Endothelial cell of umbilical vein (primary cell): ENCODE measurements at regions not wholly inside any gene's neighbourhood (a gene's known extent, or its start where the extent isn't known, plus 50 kb on each side); places are given as distances from the start of the nearest gene placed in this dataset.

Experiments used
- BruUV-seq: library from RNA; stranded (reverse); fragments of 400-500 nt; replicated peaks from 2 replicates; lab custom pipeline; 2021; lab: Mats Ljungman, UMichigan
- CTCF ChIA-PET: fragments of 300-600, 350-600 bp; sonication (Branson Sonifier 250); formaldehyde crosslinking; loops from one replicate; lab custom pipeline; 2021; ENCODE audit warnings: antibody characterized with exemption, inconsistent platforms; lab: Charles Lee
- POLR2A ChIA-PET: fragments of 300-600, 350-600 bp; sonication (Branson Sonifier 250); formaldehyde crosslinking; loops from one replicate; lab custom pipeline; 2021; ENCODE audit warnings: antibody characterized with exemption, inconsistent platforms; lab: Charles Lee
- DNase-seq: peaks from one replicate; pipeline ENCODE4 v3.0.0-alpha.2; 2011; ENCODE audit warnings: low read depth, low spot score
- FAIRE-seq: peaks from 2 replicates; lab custom pipeline; 2011; peaks lifted over from hg19 to GRCh38; lab: Jason Lieb, UNC
- H2AFZ ChIP-seq: 2 replicates; pipeline ENCODE4 v1.6.0; 2012; ENCODE audit warnings: low read depth, low read length, control low read depth, inconsistent platforms
- H3K27ac ChIP-seq: 2 replicates; pipeline ENCODE4 v1.5.1; 2011; ENCODE audit warnings: low read depth, mild to moderate bottlenecking, control low read depth, low read length, moderate library complexity; ENCODE audit not compliant: insufficient read depth
- H3K27me3 ChIP-seq, 2 experiments: 2 replicates each; pipeline versions ENCODE4 v1.6.0 to v1.6.1; 2011; ENCODE audit warnings: low read length in 2 of 2, mixed read lengths in 1 of 2; ENCODE audit not compliant: control insufficient read depth in 2 of 2, insufficient read depth in 2 of 2
- H3K36me3 ChIP-seq, 2 experiments: 2 replicates in 1 of 2; 3 replicates in 1 of 2; pipeline ENCODE4 v1.5.1; 2011; ENCODE audit warnings: low read length in 2 of 2, mild to moderate bottlenecking in 1 of 2, moderate library complexity in 1 of 2; ENCODE audit not compliant: control insufficient read depth in 2 of 2, insufficient read depth in 2 of 2; ENCODE audit errors: extremely low read depth in 1 of 2
- H3K4me1 ChIP-seq: 3 replicates; pipeline ENCODE4 v1.5.1; 2011; ENCODE audit warnings: mild to moderate bottlenecking, low read length; ENCODE audit not compliant: control insufficient read depth, insufficient read depth; ENCODE audit errors: extremely low read depth
- H3K4me2 ChIP-seq: 2 replicates; pipeline ENCODE4 v1.6.1; 2011; ENCODE audit warnings: low read length, control low read depth, mixed read lengths; ENCODE audit not compliant: insufficient read depth
- H3K4me3 ChIP-seq, 3 experiments: fragments of 200-600 bp in 1 of 3; sonication (generic), shearing (Covaris generic) in 1 of 3; replicated peaks in 1 of 3; 2 replicates each; pipeline ENCODE4 v1.5.1; 2011 to 2016; ENCODE audit warnings: control low read depth in 3 of 3, low read length in 3 of 3, mild to moderate bottlenecking in 2 of 3, inconsistent platforms in 1 of 3, low read depth in 1 of 3, moderate library complexity in 1 of 3; ENCODE audit not compliant: insufficient read depth in 1 of 3
- H3K79me2 ChIP-seq: 2 replicates; pipeline ENCODE4 v1.6.0; 2012; ENCODE audit warnings: low read length, inconsistent platforms; ENCODE audit not compliant: control insufficient read depth, insufficient read depth
- H3K9ac ChIP-seq: replicated peaks from 2 replicates; pipeline ENCODE3; 2011; ENCODE audit warnings: low read length, control low read depth; ENCODE audit not compliant: insufficient read depth; ENCODE audit errors: extremely low read depth
- H3K9me1 ChIP-seq: replicated peaks from 3 replicates; pipeline ENCODE4 v1.6.0; 2011; ENCODE audit warnings: mild to moderate bottlenecking, low read length; ENCODE audit not compliant: control insufficient read depth, insufficient read depth; ENCODE audit errors: extremely low read depth
- H3K9me3 ChIP-seq: replicated peaks from 2 replicates; pipeline ENCODE4 v1.5.1; 2012; ENCODE audit warnings: low read length, inconsistent platforms; ENCODE audit not compliant: control insufficient read depth, insufficient read depth
- H4K20me1 ChIP-seq: replicated peaks from 2 replicates; pipeline ENCODE3; 2011; ENCODE audit warnings: mild to moderate bottlenecking, low read length; ENCODE audit not compliant: control insufficient read depth, insufficient read depth; ENCODE audit errors: extremely low read depth
- CTCF ChIP-seq, 2 donors: IDR thresholded peaks; 1 replicate in 1 of 2; 2 replicates in 1 of 2; pipeline ENCODE4 v1.5.1; 2011; ENCODE audit warnings: low read length in 2 of 2, mild to moderate bottlenecking in 2 of 2, moderate library complexity in 2 of 2, control low read depth in 1 of 2, inconsistent platforms in 1 of 2, low read depth in 1 of 2; ENCODE audit not compliant: insufficient read depth in 1 of 2; ENCODE audit errors: extremely low read depth in 1 of 2
- EZH2 ChIP-seq: IDR thresholded peaks from 2 replicates; pipeline ENCODE4 v1.6.1; 2012; ENCODE audit warnings: borderline replicate concordance, low read depth, mild to moderate bottlenecking, moderate library complexity, low read length, inconsistent platforms; ENCODE audit not compliant: severe bottlenecking
- FOS ChIP-seq: IDR thresholded peaks from 2 replicates; pipeline ENCODE4 v1.6.1; 2011; ENCODE audit warnings: mild to moderate bottlenecking, low read length, moderate library complexity, borderline replicate concordance; ENCODE audit not compliant: insufficient read depth
- GATA2 ChIP-seq: IDR thresholded peaks from 2 replicates; pipeline ENCODE4 v1.7.0; 2011; ENCODE audit warnings: low read depth, mild to moderate bottlenecking, moderate library complexity, mixed read lengths, low read length; ENCODE audit not compliant: insufficient read length, insufficient read depth
- JUN ChIP-seq: IDR thresholded peaks from 2 replicates; pipeline ENCODE4 v1.6.1; 2011; ENCODE audit warnings: borderline replicate concordance, low read depth; ENCODE audit not compliant: insufficient read length, insufficient read depth
- MAX ChIP-seq: IDR thresholded peaks from 2 replicates; pipeline ENCODE4 v1.6.1; 2011; ENCODE audit not compliant: insufficient read depth, insufficient read length
- MYC ChIP-seq: IDR thresholded peaks from one replicate; pipeline ENCODE4 v1.6.1; 2011; ENCODE audit warnings: mild to moderate bottlenecking, low read depth, low read length
- POLR2A ChIP-seq: IDR thresholded peaks from 2 replicates; pipeline ENCODE4 v1.6.1; 2012; ENCODE audit warnings: low read depth, mild to moderate bottlenecking, control low read depth, low read length
- POLR2AphosphoS5 ChIP-seq: IDR thresholded peaks from 2 replicates; pipeline ENCODE4 v1.6.1; 2012; ENCODE audit warnings: low read depth, mild to moderate bottlenecking, control low read depth, low read length, moderate library complexity; ENCODE audit not compliant: insufficient read depth
- dilution Hi-C: fragments of 300-500 bp; cut with MboI; formaldehyde crosslinking; loops from one replicate; pipeline ENCODE4 v1.15.0; 2019; ENCODE audit warnings: low sequenced_read_pairs; ENCODE audit not compliant: extremely low pct_ligation_motif_present
- intact Hi-C: fragments of 100-400 bp; cut with micrococcal nuclease; formaldehyde crosslinking; loops from one replicate; pipeline ENCODE4 v1.10.0; 2022

DNA sequence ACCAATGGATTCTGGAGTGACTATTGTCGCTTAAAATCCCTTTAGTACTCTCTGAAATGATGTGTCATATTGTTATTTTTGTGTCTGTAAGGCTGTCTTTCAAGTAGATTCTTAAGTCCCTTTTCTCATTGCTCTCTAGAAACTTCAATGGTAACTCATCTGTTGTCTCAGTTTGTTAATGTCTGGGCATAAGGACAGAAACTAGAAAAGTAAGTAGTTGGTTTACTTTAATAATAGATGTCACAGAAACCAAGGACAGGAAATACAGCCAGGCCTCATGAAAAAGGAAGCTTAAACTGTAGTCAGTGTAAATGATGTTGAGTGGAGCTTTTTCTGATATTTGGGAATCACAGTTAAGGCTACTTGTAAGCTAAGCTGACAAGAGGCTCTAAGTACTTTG lies 730.2 kb upstream of the DPPA4 start:
- Histone ChIP-seq H3K9ac (no peak overlapping the region), H3K4me2 (no peak overlapping the region), H3K4me3 (no peak overlapping the region), H3K27ac (no peak overlapping the region), H4K20me1 (no peaks in the 10 kb centered on the region), H3K79me2 (no peaks in the 10 kb centered on the region), H3K27me3 (no peaks in the 10 kb centered on the region), H2AFZ (no peak overlapping the region), H3K4me1 (no peaks in the 10 kb centered on the region), H3K36me3 (no peaks in the 10 kb centered on the region), H3K9me3 (peaks cover 6% of the 10 kb centered on the region), H3K9me1 (no peaks in the 10 kb centered on the region)
- intact Hi-C loops (no loop called here), dilution Hi-C loops (no loop called here)
- ChIA-PET POLR2A (no interaction called here), CTCF (no interaction called here)
- DNase-seq (no peak), FAIRE-seq (no peak)
- BruUV-seq, result no TSS peak
- TF ChIP-seq EZH2 (no peak), MAX (no peak), FOS (no peak), CTCF (IDR thresholded peaks at IDR 0.05; ENCODE audit: extremely low read depth in 1 of 2, insufficient read depth in 1 of 2, low read depth in 1 of 2, low read length in 2 of 2) (no peak), POLR2A (no peak), GATA2 (no peak), POLR2AphosphoS5 (no peak), MYC (no peak), JUN (no peak)
